Mesothelial cell of epicardium (in vitro differentiated cells): ENCODE measurements at regions not wholly inside any gene's neighbourhood (a gene's known extent, or its start where the extent isn't known, plus 50 kb on each side); places are given as distances from the start of the nearest gene placed in this dataset.

ENCODE experiments used
- DNase-seq, 2 experiments: peaks; one replicate each; pipeline ENCODE4 v3.0.0; 2021; ENCODE audit warnings: low spot score in 2 of 2; ENCODE audit not compliant: unreplicated experiment in 2 of 2
- H3K27ac Mint-ChIP-seq: 2 replicates; pipeline ENCODE4 v1.8.0; 2021; ENCODE audit warnings: mixed read lengths
- H3K27me3 Mint-ChIP-seq: 2 replicates; pipeline ENCODE4 v1.8.0; 2021; ENCODE audit warnings: low read depth, mixed read lengths
- H3K36me3 Mint-ChIP-seq: 2 replicates; pipeline ENCODE4 v1.8.0; 2021; ENCODE audit warnings: mixed read lengths
- H3K4me1 Mint-ChIP-seq: 2 replicates; pipeline ENCODE4 v1.8.0; 2021; ENCODE audit warnings: mixed read lengths
- H3K4me3 Mint-ChIP-seq: 2 replicates; pipeline ENCODE4 v1.8.0; 2021; ENCODE audit warnings: mild to moderate bottlenecking, moderate library complexity, mixed read lengths
- H3K9me3 Mint-ChIP-seq: 2 replicates; pipeline ENCODE4 v1.8.0; 2021; ENCODE audit warnings: mixed read lengths
- TF ChIP-seq, protein P1 (sequence below): fragments of 200-600 bp; sonication (generic); IDR thresholded peaks from one replicate; pipeline ENCODE4 v1.5.0; 2021; ENCODE audit warnings: antibody characterized with exemption; ENCODE audit not compliant: unreplicated experiment

DNA sequence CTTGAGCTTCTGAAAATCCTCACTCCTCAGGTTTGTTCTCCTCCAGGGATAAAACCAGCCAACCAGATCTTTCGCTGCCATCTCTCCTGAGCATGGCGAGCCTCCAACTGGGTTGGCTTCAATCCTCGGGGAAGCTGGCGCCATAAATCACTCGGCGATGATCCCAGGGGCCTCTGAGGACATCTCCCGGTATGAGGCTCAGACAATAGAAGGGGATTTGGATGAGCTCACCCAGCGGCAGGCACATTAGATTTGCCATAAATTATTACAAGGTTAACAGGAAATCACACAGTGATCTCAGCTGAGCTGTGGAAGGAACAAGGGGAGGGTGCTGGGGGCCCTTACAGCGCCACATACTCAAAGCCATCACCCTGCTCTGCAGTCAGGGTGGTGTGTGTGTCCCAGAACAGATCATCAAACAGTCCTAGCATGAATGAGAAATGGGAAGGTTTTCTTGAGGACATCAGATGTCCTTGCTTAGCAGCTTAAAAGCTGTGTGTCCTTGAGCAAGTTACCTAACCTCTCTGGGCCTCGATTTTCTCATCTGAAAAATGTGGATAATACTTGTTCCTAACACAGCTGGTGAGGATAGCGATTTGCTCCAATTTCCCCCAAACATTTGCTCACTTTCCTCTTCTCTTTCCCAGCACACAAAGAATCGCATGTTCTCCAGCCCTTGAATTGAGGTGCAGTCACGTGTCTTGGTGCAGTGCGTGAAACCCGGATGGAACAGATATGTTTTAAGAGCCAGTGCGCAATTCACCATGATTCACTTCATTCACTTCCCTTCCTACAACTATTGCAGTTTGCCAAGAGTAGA lies 142.8 kb downstream of the SCARB1 start:
- Mint-ChIP-seq H3K4me1 (peaks cover 22% of the 10 kb centered on the region), H3K9me3 (peaks cover 5% of the 10 kb centered on the region), H3K27ac (peak overlapping the region; percentile 70), H3K36me3 (no peaks in the 10 kb centered on the region), H3K4me3 (no peak overlapping the region), H3K27me3 (no peaks in the 10 kb centered on the region)
- peak in 1 of 2 experiments; percentile 52 for DNase-seq
- TF ChIP-seq, protein P1, sequence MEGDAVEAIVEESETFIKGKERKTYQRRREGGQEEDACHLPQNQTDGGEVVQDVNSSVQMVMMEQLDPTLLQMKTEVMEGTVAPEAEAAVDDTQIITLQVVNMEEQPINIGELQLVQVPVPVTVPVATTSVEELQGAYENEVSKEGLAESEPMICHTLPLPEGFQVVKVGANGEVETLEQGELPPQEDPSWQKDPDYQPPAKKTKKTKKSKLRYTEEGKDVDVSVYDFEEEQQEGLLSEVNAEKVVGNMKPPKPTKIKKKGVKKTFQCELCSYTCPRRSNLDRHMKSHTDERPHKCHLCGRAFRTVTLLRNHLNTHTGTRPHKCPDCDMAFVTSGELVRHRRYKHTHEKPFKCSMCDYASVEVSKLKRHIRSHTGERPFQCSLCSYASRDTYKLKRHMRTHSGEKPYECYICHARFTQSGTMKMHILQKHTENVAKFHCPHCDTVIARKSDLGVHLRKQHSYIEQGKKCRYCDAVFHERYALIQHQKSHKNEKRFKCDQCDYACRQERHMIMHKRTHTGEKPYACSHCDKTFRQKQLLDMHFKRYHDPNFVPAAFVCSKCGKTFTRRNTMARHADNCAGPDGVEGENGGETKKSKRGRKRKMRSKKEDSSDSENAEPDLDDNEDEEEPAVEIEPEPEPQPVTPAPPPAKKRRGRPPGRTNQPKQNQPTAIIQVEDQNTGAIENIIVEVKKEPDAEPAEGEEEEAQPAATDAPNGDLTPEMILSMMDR: no peak

DNA sequence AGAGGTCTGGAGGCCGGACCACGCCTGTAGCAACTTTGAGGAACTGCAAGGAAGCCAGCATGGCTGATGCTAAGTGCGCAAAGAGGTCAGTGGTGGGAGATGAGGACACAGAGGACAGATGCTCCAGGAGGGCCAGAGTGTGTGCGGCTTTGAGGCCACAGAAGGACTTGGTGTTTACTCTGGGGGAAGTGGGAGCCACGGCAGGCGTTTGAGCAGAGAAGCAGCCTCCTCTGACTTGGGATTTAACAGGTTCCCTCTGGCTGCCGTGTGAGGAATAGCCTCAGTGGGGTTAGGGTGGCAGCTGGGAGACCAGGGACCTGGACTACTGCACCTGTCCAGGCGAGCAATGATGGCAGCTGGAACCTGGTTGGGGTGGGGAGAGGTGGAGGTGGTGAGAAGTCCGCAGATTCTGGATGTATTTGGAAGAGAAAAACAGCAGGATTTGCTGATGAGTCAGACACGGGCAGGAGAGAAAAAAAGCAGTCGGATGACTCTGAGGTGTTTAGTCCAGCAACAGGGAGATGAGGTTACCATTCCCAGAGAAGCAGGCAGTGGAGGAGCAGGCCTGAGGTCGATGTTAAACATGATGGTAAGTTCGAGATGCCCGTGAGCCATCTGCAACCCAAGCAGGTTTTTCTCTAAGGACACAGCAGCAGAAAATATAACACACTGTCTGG lies 143.5 kb downstream of the SCARB1 start:
- TF ChIP-seq, protein P1: no peak
- H3K4me1 Mint-ChIP-seq: peaks cover 28% of the 10 kb centered on the region
- H3K36me3 Mint-ChIP-seq: no peaks in the 10 kb centered on the region
- no peak for DNase-seq
- H3K9me3 Mint-ChIP-seq: peaks cover 5% of the 10 kb centered on the region
- no peak overlapping the region for H3K4me3 Mint-ChIP-seq
- H3K27ac Mint-ChIP-seq: peak overlapping the region; percentile 70
- H3K27me3 Mint-ChIP-seq: peaks cover 2% of the 10 kb centered on the region

DNA sequence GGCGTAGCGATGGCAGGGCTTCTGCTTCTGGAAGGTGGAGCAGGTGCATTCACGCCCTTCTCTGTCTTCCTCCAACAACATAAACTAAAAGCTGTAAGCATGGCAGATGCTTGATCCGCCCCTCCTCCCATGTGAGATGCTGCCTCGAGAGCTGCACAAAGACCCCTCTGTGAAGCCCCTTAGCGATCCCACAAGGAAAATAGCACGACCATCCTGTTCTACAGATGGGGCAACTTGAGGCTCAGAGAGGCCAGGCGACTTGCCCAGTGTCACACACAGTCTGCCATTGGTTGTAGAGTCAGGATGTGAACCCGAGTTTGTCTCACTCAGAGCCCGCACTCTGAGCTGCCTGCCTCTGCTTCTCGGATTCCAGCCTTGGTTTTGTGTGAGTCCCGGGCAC lies 144.4 kb downstream of the SCARB1 start:
- TF ChIP-seq, protein P1: no peak
- Mint-ChIP-seq H3K36me3 (no peaks in the 10 kb centered on the region), H3K27ac (no peak overlapping the region), H3K9me3 (peaks cover 5% of the 10 kb centered on the region), H3K4me3 (no peak overlapping the region), H3K4me1 (peaks cover 28% of the 10 kb centered on the region), H3K27me3 (peaks cover 2% of the 10 kb centered on the region)
- DNase-seq: no peak

DNA sequence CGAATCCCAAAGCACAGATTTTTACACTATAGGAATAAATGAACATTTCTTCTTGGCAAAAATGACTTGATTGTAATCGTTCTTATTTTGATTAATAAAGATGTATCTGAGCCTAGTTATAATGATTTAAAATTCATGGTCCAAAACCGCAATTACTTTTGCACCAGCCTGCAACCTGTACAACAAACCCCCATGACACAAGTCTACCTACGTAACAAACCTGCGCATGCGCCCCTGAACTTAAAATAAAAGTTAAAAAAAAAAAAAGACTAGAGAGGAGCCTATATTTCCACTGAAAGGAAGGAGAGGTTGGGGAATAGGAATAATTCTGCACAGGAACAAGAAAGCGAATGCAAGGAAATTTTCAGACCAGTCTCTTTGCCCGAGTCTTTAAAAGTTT lies 145.2 kb downstream of the SCARB1 start:
- Mint-ChIP-seq H3K27me3 (peaks cover 2% of the 10 kb centered on the region), H3K4me3 (no peak overlapping the region), H3K4me1 (peaks cover 33% of the 10 kb centered on the region), H3K27ac (no peak overlapping the region), H3K9me3 (peaks cover 5% of the 10 kb centered on the region), H3K36me3 (no peaks in the 10 kb centered on the region)
- DNase-seq: no peak
- TF ChIP-seq, protein P1: no peak

DNA sequence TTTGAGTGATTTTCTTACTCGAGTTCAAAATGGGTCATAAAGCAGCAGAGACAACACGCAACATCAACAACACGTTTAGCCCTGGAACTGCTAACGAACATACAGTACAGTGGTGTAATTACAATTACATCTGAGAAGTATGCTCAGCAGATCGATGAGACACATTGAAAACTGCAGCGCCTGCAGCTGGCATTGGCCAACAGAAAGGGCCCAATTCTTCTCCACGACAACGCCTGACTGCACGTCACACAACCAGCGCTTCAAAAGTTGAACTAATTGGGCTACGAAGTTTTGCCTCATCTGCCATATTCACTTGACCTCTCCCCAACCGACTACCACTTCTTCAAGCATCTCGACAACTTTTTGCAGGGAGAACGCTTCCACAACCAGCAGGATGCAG lies 145.6 kb downstream of the SCARB1 start:
- H3K4me1 Mint-ChIP-seq: peaks cover 34% of the 10 kb centered on the region
- DNase-seq: no peak
- TF ChIP-seq, protein P1: no peak
- peaks cover 2% of the 10 kb centered on the region for H3K27me3 Mint-ChIP-seq
- H3K4me3 Mint-ChIP-seq: no peak overlapping the region
- no peak overlapping the region for H3K27ac Mint-ChIP-seq
- peaks cover 2% of the 10 kb centered on the region for H3K9me3 Mint-ChIP-seq
- H3K36me3 Mint-ChIP-seq: no peaks in the 10 kb centered on the region
